Tibial nerve (tissue), 4 donors: ENCODE measurements at regions not wholly inside any gene's neighbourhood (a gene's known extent, or its start where the extent isn't known, plus 50 kb on each side); places are given as distances from the start of the nearest gene placed in this dataset.
A peak's percentile ranks its signal among the peaks of the same experiment; 100 is the strongest.

ENCODE experiments used
- DNase-seq, 2 donors: peaks; one replicate each; pipeline ENCODE4 v3.0.0-alpha.2; 2019; ENCODE audit warnings: low spot score in 2 of 2
- H3K27ac ChIP-seq, 4 donors: fragments of 200-600 bp; sonication (generic) in 3 of 4; one replicate each; pipeline ENCODE4 v1.5.1; 2017 to 2019; ENCODE audit warnings: mild to moderate bottlenecking in 1 of 4
- H3K27me3 ChIP-seq, 2 donors: fragments of 200-600 bp; sonication (generic) in 1 of 2; one replicate each; pipeline versions ENCODE4 v1.5.1 to v1.6.0; 2017 to 2019
- H3K36me3 ChIP-seq, 3 donors: fragments of 200-600 bp; sonication (generic); one replicate each; pipeline ENCODE4 v1.5.1; 2018 to 2019
- H3K4me1 ChIP-seq, 4 donors: fragments of 200-600 bp; sonication (generic) in 3 of 4; one replicate each; pipeline ENCODE4 v1.5.1; 2017 to 2019
- H3K4me3 ChIP-seq, 4 donors: fragments of 200-600 bp; sonication (generic) in 3 of 4; one replicate each; pipeline ENCODE4 v1.5.1; 2017 to 2019; ENCODE audit warnings: mild to moderate bottlenecking in 1 of 4, moderate library complexity in 1 of 4
- H3K9me3 ChIP-seq, 4 donors: fragments of 200-600 bp; sonication (generic) in 3 of 4; one replicate each; pipeline ENCODE4 v1.5.1; 2017 to 2019
- CTCF ChIP-seq, 5 experiments: fragments of 200-600 bp in 3 of 5; fragments of 450-650 bp in 2 of 5; sonication (generic) in 3 of 5; IDR thresholded peaks; one replicate each; pipeline ENCODE4 v1.5.1; 2016 to 2019; ENCODE audit warnings: antibody characterized with exemption in 5 of 5, mild to moderate bottlenecking in 3 of 5, moderate library complexity in 2 of 5
- EP300 ChIP-seq, 2 donors: sonication (generic); formaldehyde crosslinking; IDR thresholded peaks; one replicate each; pipeline ENCODE4 v1.6.1; 2017; ENCODE audit warnings: antibody characterized with exemption in 2 of 2, mild to moderate bottlenecking in 1 of 2
- POLR2A ChIP-seq, 2 donors: fragments of 450-650 bp; IDR thresholded peaks; one replicate each; pipeline ENCODE4 v1.6.1; 2017; ENCODE audit warnings: antibody characterized with exemption in 2 of 2, mild to moderate bottlenecking in 2 of 2, moderate library complexity in 2 of 2
- WGBS, 2 donors: methylation state at CpG; one replicate each; pipeline ENCODE4 v1.1.5; 2018; 5-methylcytosine and 5-hydroxymethylcytosine counted together

- Histone ChIP-seq H3K4me1 (no peaks in the 10 kb centered on the region), H3K9me3 (no peaks in the 10 kb centered on the region), H3K4me3 (no peak overlapping the region), H3K27me3 (no peaks in the 10 kb centered on the region), H3K36me3 (no peaks in the 10 kb centered on the region), H3K27ac (no peak overlapping the region)
- no peak for DNase-seq
- TF ChIP-seq EP300 (IDR thresholded peaks at IDR 0.05) (no peak), POLR2A (IDR thresholded peaks at IDR 0.05) (no peak), CTCF (IDR thresholded peaks at IDR 0.05) (no peak)
- WGBS, 2 donors, result 74 to 86% methylated on average over 2 of the region's 2 CpGs
Observed at GRCh38 chr7:97495487-97495886, 236.4 kb upstream of the TAC1 start.

- H3K27me3 ChIP-seq, result no peaks in the 10 kb centered on the region
- TF ChIP-seq CTCF (IDR thresholded peaks at IDR 0.05) (peak in 1 of 5 experiments; percentile 19), EP300 (IDR thresholded peaks at IDR 0.05) (no peak), POLR2A (IDR thresholded peaks at IDR 0.05) (no peak)
- DNase-seq, result no peak
- H3K4me3 ChIP-seq, result no peak overlapping the region
- no peaks in the 10 kb centered on the region for H3K36me3 ChIP-seq
- no peaks in the 10 kb centered on the region for H3K4me1 ChIP-seq
- WGBS, 2 donors, result 59 to 88% methylated on average over 1 of the region's 1 CpG
- no peaks in the 10 kb centered on the region for H3K9me3 ChIP-seq
- no peak overlapping the region for H3K27ac ChIP-seq
Observed at GRCh38 chr7:97499204-97499603, 232.7 kb upstream of the TAC1 start.

- no peak for TF ChIP-seq POLR2A (IDR thresholded peaks at IDR 0.05)
- TF ChIP-seq EP300 (IDR thresholded peaks at IDR 0.05), result no peak
- no peak for TF ChIP-seq CTCF (IDR thresholded peaks at IDR 0.05)
- H3K27ac ChIP-seq, result no peak overlapping the region
- 75 to 90% methylated on average over 8 to 10 of the region's 10 CpGs for WGBS, 2 donors
- H3K4me1 ChIP-seq, result no peaks in the 10 kb centered on the region
- H3K4me3 ChIP-seq, result no peak overlapping the region
- no peaks in the 10 kb centered on the region for H3K36me3 ChIP-seq
- no peaks in the 10 kb centered on the region for H3K27me3 ChIP-seq
- no peaks in the 10 kb centered on the region for H3K9me3 ChIP-seq
- DNase-seq, result no peak
Observed at GRCh38 chr7:97503367-97504094, 228.4 kb upstream of the TAC1 start.

- WGBS, 2 donors, result 47 to 52% methylated on average over 3 of the region's 3 CpGs
- no peak for DNase-seq
- H3K27ac ChIP-seq, result no peak overlapping the region
- no peaks in the 10 kb centered on the region for H3K27me3 ChIP-seq
- no peaks in the 10 kb centered on the region for H3K4me1 ChIP-seq
- no peak for TF ChIP-seq EP300 (IDR thresholded peaks at IDR 0.05)
- H3K36me3 ChIP-seq, result no peaks in the 10 kb centered on the region
- H3K9me3 ChIP-seq, result no peaks in the 10 kb centered on the region
- no peak overlapping the region for H3K4me3 ChIP-seq
Observed at GRCh38 chr7:97506728-97507127, 225.2 kb upstream of the TAC1 start.

GRCh38 chr7:97512441-97513207 lies 219.3 kb upstream of the TAC1 start:
- no peaks in the 10 kb centered on the region for H3K27me3 ChIP-seq
- no peak overlapping the region for H3K4me3 ChIP-seq
- H3K36me3 ChIP-seq, result no peaks in the 10 kb centered on the region
- 81 to 93% methylated on average over 3 of the region's 3 CpGs for WGBS, 2 donors
- H3K9me3 ChIP-seq, result no peaks in the 10 kb centered on the region
- H3K27ac ChIP-seq, result no peak overlapping the region
- DNase-seq, result no peak
- H3K4me1 ChIP-seq, result no peaks in the 10 kb centered on the region
- TF ChIP-seq CTCF (IDR thresholded peaks at IDR 0.05), result no peak
- TF ChIP-seq EP300 (IDR thresholded peaks at IDR 0.05), result no peak
- no peak for TF ChIP-seq POLR2A (IDR thresholded peaks at IDR 0.05)
